ENCODE measurements at regions not wholly inside any gene's neighbourhood (a gene's known extent, or its start where the extent isn't known, plus 50 kb on each side); places are given as distances from the start of the nearest gene placed in this dataset.

GRCh38 chr1:217072926-217073325, 349.7 kb upstream of the ESRRG start:
- SMC1A ChIA-PET (ENCODE audit: uncharacterized antibody, unreplicated experiment) = no interaction called here
- no peak for DNase-seq (ENCODE audit: low read depth, low spot score)
- no peaks in the 10 kb centered on the region for H3K79me2 ChIP-seq (ENCODE audit: control insufficient read depth, insufficient read depth, low read length)
- no peaks in the 10 kb centered on the region for H3K9me3 ChIP-seq (replicated peaks; ENCODE audit: control insufficient read depth, insufficient read depth, low read length)
- no peak for ATAC-seq
- POLR2A ChIA-PET = no interaction called here
- no peak for FAIRE-seq
- BruUV-seq (replicated peaks) = no TSS peak
- no peaks in the 10 kb centered on the region; a peak in 1 of 4 replicates for H3K27me3 ChIP-seq (replicated peaks in 1 of 2; ENCODE audit: control insufficient read depth in 2 of 2, insufficient read depth in 2 of 2, low read length in 1 of 2)
- WGBS (ENCODE audit: insufficient coverage, insufficient replicate concordance, low lambda C conversion rate, missing lambda C conversion rate) = 0% methylated on average over 1 of the region's 1 CpG
- no peak overlapping the region for H3K9ac ChIP-seq (ENCODE audit: control insufficient read depth, insufficient read depth, low read length)
- no peaks in the 10 kb centered on the region for H4K20me1 ChIP-seq (ENCODE audit: control insufficient read depth, insufficient read depth)
- no peak overlapping the region for H3K27ac ChIP-seq (ENCODE audit: control insufficient read depth, insufficient read depth)
- in situ Hi-C loops (cut with MboI) = no loop called here
- RAD21 ChIA-PET (ENCODE audit: unreplicated experiment) = no interaction called here
- intact Hi-C loops (cut with micrococcal nuclease; ENCODE audit: unreplicated experiment) = no loop called here
- no peaks in the 10 kb centered on the region for H3K4me1 ChIP-seq (ENCODE audit: control insufficient read depth, insufficient read depth, low read length)
- CTCF ChIA-PET = no interaction called here
- TF ChIP-seq NFYB (IDR thresholded peaks at IDR 0.05; ENCODE audit: insufficient read depth, low read depth, low read length) (no peak), RUNX3 (IDR thresholded peaks at IDR 0.05; ENCODE audit: low read length) (no peak), SMAD1 (IDR thresholded peaks at IDR 0.05; ENCODE audit: low read depth, partially characterized antibody) (no peak), POU2F2 (IDR thresholded peaks at IDR 0.05; ENCODE audit: borderline replicate concordance, low read depth, low read length) (no peak), ATF3 (IDR thresholded peaks at IDR 0.05; ENCODE audit: borderline replicate concordance, extremely low read depth, low read depth, low read length) (no peak), IRF5 (IDR thresholded peaks at IDR 0.05; ENCODE audit: borderline replicate concordance) (no peak), ESRRA (IDR thresholded peaks at IDR 0.05; ENCODE audit: low read length) (no peak), IKZF2 (IDR thresholded peaks at IDR 0.05) (no peak), CBX3 (IDR thresholded peaks at IDR 0.05; ENCODE audit: borderline replicate concordance, low read depth) (no peak), KDM1A (IDR thresholded peaks at IDR 0.05; ENCODE audit: borderline replicate concordance) (no peak)
- no peak overlapping the region for H3K4me3 ChIP-seq
- no peak overlapping the region for H3K4me2 ChIP-seq (ENCODE audit: control insufficient read depth, insufficient read depth)
- H3K36me3 ChIP-seq (ENCODE audit: control insufficient read depth in 2 of 2, insufficient read depth in 2 of 2, low read length in 1 of 2) = no peaks in the 10 kb centered on the region
- H2AFZ ChIP-seq (ENCODE audit: control insufficient read depth, low read depth, low read length) = no peak overlapping the region

All from GM12878 (cell line).